Activated CD4-positive, alpha-beta T cell treated with anti-CD3 and anti-CD28 coated beads, Interleukin-2, amount 50 U/mL, for 4 hours (primary cell): ENCODE measurements at regions not wholly inside any gene's neighbourhood (a gene's known extent, or its start where the extent isn't known, plus 50 kb on each side); places are given as distances from the start of the nearest gene placed in this dataset.

ENCODE experiments used
- DNase-seq, 2 experiments: peaks; one replicate each; pipeline ENCODE4 v3.0.0-alpha.2; 2020

DNA sequence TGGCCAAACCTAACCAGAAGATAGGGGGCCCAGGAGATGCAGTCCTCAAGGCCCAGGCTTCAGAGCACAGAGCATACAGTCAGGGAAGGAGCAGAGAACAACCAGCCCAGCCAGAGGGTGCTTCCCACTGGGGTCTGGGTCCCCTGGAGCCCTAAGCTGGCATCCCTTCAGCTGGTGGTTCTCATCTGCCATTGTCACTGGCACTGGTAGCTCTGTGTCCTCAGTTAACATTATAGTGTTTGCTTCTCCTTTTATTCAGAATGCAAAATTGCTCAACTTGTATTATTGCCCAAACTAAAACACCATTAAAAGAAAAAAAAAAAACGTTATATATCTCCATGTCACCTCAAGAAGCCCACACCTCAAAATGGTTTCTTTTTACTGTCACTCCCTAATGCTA is 219.2 kb downstream of the ENC1 start:
- no peak for DNase-seq

DNA sequence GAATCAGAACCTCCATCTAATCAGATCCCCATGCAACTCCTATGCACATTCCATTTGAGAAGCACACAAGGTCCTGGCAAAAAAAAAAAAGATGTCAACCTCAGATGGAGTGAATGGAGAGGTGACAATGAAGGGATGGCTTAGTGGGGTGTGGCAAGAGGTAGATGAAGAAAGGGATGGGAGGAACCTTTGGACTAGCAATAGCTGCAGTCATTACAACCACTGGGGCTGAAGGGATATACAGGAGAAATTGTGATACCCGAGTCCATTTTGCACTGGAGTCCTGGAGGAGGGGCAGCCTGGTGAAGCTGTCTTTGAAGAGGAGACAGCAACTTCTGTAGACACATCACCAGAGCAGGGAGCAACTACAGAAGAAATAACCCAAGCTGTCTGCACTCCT is 219.6 kb downstream of the ENC1 start:
- no peak for DNase-seq

DNA sequence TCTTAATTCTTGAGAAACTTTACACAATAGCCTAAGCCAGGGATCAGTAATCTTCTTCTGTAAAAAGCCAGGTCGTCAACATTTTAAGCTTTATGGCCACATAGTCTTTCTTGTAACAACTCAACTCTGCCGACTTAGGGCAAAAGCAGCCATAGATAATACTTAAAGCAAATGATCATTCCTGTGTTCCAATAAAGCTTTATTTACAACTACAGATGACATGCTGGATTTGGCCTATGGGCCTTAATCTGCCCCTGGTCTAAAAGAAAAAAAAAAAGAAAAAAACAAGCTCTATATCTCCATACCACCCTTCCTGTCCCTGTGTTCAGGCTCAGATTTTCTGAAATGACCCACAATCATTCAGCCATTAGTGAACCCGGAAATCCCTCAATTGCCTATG is 220.3 kb downstream of the ENC1 start:
- no peak for DNase-seq

DNA sequence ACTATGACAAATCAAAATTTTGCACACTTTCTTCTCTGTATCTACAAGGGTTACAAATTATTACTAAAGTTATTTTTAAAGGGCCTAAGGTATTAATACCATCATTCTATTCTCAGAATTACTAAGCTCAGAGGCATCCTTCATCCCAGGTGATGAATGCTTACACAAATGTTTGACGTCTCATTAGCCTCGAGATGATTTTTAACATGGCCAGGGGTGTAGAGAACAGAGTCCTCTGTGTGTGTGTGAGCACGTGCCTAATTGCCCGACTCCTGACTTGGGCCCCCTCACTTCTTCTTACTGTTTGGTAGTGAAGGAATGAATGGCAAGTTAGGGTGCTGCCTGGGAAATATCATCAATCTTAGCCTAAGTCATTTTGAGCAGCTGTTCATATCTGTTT is 221.1 kb downstream of the ENC1 start:
- DNase-seq: no peak

DNA sequence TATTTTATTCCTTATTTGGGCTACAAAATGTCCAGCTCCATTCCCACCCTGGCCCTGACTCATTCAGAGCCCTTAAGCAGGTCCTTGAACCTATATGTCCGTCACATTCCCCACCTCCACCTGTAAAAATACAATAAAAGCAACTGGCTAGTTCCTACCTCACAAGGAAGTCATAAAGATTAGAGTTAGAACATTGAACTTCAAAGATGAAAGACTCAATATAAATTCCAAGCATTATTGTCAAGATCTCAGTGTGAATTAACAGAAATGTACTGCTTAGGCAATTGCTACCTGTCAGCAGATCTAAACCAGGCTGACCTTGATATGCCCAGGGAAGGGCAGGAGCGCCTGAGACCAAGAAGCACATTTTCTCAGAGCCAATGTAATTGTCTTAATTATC is 221.8 kb downstream of the ENC1 start:
- no peak for DNase-seq

DNA sequence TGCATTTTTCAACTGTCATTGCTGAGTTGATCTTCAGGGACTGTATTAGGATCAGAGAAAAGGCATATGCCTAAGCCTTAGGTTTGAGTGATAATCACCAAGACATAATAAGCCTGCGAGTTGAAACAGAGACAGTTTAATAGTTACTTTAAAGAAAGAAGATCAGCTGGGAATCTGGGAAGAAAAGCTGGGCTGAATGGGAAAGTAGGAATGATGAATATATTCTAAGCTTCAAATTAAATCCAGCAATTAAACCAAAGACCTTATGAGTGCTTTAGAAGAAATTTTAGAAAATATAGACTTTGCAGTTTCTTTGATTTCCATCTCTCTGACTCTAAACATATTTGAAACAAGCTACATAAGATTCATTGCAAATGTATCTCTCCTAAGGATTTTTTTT is 222.3 kb downstream of the ENC1 start:
- DNase-seq: no peak

DNA sequence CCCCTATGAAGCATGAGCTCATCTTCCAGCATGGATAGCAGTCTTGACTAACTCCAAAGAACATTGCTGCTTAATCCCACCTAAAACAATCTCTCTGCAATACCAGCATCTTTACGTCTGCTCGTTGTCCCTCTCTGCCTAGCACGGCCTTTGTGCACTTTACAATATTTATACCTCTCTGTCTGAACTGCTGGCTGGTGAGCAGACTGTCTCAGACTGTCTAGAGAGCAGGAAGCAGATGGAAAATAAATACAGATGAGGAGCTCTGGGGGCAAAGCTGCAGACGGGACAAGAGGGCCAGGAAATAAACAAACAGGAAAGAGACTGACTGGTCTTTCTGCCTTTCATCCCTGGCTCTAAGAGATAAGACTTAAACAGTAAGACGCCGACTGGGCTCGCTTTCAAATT is 224.8 kb downstream of the ENC1 start:
- DNase-seq: no peak

DNA sequence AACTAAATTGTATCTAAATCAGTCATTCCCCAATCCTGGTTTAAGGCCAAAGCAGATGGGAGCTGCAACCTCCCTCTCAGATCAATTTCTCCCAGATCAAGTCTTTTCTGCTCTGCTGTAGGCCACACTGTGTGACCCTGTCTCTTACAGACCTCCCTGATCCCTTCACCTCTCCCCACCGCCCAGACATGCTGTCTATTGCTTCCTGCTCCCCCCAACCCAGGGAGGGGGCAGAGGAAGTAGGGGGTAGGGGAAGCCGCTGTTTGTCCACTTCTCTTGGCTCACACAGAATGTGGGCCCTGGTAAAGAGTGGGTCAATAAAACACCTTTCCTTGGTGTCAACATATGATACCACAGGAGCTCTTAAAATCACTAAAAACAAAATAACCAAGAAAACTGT is 226.3 kb downstream of the ENC1 start:
- DNase-seq: no peak

DNA sequence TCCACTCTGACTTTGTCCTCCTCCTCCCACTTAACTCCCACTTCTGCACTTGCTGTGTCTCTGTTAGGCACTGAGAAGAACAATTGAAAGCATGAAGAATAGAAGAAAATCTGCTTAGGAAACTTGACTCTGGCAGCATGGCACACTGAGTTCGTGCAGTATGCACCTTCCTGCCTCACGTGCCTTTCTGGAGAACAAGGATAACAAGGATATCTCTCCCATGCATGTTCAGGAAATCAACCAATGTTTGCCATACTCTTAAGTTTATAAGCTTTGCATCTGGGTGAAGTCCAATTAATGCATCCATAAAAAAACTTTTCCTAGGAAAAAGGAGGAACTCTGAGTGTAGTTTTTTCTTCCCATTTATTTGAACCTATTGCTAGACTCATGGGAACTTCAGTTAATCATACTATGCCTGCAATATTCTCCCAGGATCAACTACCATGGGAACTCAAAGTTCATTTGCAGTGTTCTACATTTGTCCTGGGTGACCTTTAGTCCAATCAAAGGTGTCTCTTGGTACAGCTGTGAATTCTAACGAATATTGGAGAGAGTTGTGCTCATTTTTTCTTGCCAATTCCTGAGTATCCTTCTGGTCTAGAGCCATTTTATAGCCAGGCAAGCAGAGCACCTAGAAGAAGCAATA is 227.0 kb downstream of the ENC1 start:
- no peak for DNase-seq

DNA sequence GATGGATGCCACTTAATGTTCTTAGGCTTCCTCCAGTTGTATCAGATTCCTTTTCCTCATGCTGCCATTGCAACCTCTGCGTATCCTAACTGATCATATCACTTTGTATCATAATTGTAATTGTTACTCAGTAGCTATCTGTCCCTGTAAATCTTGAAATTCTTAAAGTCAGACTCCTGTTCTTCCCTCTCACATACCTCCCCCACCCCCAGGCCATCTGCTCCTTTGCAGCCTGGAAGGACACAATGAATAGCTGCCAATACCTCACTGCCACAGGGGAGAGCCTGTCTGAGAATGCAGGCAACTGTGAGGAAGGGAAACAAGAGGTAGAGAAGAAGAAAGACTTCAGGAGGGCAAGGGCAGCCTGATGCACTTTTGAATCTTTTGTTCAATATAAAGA is 228.5 kb downstream of the ENC1 start:
- no peak for DNase-seq

DNA sequence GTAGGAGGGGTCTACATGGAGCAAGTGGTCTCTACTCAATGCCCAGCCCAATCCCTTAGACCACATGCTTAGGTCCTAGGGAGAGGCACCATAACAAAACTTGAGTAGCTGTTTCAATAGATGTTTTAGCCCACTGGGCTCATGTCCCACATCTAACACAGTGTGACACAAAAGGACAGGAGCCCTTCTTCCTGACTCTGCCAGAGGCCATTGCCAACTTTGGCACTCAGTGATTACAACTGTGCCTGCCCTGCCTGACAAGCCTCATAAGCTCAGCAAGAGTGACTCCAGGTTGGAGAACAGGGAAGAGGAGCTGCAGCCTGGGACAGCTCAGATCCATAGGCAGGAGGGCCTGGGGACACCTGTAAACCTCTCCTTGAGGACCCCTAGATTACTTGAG is 230.8 kb downstream of the ENC1 start:
- DNase-seq: no peak

DNA sequence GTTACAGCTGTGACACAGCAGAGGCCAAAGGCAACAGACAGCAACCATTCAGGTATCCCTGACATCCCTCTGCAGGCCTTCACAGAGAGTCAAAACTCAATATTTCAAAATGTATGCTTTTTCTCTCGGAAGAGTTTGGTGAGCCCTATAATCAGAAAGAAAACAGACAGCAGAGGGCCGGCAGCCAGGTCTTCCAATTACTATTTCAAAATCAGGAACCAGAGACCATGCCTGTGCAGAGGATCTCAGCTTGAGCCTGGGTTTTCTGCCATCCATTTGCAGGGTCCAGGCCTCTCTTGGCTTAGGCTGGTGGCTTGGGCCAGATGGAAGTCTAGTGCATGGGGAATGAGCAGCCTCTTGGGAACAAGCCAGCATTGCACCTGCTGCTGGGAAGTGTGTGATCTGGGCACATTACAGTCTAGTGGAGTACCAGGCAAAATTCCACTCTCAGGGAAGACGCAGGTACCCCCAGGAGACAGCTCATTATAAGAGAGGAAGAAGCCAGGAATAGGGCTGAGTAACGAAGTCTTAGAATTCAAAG is 231.3 kb downstream of the ENC1 start:
- no peak for DNase-seq

DNA sequence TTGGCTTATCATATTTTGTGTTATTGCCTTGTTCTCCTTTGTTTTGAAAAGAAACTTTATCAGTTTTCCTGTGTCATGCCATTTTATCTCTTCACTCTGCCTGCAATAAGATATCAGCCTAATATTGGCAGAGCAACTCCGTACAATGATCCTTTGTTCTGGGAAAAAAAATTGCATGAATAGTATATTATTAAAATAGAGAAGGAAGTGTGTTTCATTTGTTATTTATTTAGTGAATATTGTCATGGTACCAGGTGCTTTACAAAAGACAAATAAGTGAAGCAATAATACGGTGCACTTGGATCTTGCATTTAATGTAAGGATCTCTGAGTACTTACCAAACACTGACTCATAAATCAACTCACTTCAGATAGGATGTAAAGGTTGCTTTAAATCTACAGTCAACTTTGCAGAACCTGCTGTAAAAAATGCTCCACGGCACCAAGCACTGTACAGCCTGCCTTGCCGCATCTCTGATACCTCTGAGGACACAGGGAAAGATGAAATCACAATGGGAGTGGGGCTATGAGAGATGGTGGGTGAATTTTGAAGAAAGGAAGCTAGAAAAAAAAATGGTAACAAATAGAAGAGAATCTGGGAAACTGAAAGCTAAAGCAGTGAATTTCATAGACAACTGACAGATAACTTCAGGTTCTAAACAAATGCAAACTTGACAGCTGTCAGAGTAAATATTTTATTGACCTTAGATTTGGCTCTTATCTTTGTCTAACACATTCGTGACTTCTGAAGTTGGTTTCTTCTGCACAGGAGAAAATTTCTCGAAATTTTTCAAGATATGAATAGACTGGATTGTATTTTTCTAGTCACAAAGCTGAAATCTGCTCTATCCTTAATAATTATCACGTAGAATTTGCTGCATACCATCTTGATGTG is 232.1 kb downstream of the ENC1 start:
- DNase-seq: no peak

DNA sequence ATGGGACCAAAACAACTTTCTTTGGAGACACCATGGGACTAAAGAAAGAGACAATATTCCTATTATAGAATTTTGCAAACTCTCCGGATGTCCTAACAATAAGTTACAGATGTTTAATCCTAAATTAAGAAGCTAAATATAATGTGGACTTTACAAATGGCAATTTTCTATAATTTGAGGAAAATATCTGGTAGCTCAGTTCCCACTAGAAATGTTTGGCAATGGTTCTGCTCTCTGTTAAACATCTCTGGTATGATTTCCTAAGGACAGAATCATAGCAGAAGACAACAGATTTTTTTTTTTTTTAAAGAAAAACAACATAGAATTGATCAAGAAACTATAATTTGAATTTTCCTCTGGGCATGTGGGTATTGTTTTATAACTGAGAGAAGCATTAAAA is 232.8 kb downstream of the ENC1 start:
- DNase-seq: no peak

DNA sequence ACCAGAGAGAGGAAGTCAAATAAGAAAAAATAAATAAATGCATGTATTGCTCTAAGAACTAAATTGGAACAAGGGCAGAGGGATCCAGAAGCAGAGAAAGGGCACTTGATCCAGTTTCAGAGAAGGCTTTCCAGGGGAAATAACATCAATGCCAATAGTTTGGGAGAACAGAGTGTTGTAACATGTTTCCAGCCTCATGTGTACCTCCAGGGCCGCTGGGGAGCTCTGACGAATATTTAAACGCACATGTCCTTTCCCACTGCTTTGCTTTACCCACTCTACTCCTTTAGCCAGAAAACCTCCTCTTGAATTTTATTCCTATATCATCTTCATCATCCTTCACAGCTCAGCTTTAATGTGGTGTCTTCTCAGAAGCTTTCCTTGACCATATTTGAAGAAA is 233.7 kb downstream of the ENC1 start:
- DNase-seq: no peak

DNA sequence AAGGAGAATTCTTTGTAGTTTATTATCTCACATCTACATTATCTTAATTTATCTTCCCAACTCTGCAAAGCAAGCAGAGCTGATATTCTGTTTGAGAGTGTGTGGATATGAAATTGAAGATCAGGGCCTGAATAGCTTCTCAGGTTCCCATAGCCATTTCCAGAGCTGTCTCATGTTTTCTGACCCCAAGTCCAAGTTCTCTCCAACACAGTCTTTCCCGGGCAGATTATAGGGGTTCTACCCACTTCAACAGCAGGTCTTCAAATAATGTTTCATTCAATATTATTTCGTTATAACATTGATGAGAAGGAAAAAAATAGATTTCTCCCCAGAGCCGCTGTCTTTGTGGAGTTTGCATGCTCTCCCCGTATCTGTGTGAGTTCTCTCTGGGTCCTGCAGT is 234.9 kb downstream of the ENC1 start:
- no peak for DNase-seq

DNA sequence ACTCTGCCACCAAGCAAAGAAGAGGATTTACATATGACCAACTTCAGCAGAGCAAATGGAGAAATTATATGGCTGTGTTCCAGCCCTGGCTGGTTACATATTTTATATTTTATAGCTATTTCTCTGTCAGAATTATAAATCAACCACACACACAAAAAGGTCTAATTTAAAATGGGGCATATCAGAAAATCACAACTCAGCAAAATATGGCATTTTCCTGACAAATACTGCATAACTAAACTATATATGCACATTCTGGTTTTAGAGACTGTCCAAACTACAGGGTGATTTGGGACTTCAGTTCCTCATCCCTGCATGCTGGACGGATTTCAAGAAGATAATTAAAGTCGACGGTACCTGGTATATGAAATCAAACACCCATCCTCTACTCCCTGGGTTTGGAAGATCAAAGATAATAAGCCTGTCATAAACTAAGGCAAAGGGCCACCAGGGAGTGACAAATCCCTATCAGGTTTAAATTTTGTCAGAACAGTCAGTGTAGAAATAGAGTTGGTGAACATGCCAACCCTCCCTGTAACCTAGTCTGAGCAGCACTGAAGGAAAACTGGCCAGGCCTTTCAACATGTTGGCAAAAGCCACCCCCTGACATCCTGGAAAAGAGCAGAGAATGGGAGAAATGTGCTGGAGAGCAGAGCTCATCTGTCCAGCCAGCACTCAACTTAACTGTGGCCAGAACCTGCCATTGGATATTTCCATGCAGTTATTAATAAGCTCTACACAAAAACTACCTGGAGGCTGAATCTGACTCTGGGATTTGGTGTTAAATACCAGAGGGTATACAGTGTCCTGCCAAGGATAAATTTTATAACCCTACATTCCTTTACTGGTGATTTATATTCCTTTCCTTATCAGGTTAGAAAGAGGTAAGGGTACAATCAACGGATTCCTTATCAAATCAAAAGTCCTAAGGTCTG is 235.7 kb downstream of the ENC1 start:
- no peak for DNase-seq

DNA sequence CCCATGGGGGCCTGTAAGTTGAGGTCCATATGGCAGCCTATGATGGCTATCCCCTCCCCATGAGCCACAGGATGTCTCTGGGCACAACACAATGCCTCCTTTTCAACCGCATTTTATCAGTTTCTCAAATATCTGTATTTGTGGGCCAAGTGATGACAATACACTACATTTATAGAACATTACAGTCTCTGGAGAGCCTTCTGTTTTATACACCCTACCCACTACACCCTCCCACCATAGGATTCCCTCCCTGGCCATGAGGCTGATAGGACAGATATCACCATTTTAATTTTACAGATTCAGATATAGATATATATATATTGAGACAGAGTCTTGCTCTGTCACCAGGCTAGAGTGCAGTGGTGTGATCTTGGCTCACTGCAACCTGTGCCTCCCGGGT is 236.8 kb downstream of the ENC1 start:
- DNase-seq: no peak

DNA sequence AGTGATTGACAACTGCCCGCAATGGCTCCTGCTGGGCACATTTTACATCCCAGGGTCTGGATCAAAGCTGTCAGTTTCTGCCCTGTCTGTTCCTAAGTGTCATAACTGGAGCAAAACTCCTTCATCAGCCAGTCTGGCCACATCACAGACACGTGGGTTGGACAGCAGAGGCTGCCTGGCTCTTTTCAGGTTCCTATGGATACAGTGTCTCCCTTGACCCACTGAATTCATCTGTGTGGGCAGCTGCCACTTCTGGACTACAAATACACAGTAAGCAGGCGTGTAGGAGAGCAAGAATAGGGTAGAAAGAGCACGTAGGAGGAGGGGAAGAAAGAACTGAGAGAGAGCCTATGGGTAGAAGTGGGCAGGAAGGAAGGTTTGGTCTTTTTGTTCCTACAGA is 238.0 kb downstream of the ENC1 start:
- no peak for DNase-seq

DNA sequence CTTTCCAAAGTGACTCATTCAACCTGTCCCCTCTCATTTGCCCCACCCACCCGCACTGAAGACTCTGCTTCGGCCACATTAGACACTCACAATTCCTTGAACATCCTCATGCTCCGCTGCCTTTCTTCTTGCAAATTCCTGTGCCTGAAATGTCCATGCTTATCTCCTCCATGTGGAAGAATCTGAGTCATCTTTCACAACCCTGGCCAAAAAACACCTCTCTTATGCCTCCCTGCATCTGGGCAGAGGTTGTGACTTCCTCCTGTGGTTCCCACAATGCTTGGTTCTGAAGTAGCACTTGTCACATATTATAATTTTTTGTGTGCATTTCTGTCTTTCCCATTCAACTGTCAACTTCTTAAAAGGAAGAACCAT is 238.6 kb downstream of the ENC1 start:
- DNase-seq: no peak

DNA sequence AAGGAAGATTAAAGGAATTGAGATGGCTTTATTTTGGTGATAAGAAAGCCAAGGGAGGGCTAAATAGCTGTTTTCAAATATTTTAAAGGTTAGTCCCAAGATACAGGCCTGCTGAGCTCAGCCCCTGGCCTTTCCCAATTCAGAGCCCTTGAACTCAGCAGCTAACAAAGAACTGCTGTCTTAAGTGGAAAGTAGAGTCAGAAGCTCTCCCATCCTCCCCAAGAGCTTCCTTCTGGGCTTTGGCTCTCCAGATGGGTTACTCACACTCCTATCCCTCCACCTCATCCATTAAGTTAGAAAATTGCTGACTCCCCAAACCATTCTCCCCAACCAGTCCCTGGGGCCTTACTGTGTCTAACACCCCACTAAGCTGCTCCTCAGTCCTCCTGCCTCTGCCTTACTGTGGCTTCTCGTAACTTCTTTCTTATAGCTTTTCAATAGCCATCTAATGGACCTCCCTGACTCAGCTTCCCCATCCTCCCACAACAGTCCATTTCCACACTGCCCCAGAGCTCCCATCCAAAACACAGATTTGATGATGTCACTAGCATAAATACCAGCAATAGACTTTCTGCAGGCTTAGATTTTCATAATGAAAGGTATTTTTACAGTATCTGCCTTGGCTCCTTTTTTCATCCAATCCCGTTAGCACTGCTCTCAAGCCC is 239.1 kb downstream of the ENC1 start:
- no peak for DNase-seq

DNA sequence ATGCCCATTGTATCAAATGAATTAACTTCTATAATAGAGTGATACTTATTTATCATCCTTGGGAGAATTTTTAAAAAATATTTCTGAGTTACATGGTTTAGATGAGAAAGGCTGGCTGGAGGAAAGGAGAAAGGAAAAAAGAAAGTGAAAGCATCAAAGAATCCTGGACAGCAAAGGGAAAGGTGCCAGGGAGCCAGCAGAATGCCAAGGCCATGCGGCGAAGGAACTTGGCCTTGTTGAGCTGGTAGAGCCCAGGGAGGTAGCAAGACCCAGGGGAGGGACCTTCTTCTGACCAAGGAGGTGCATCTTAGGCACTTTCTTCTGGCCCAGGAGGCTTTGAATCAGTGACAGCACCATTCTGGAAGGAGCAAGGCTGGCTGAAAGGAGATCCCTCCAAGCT is 240.5 kb downstream of the ENC1 start:
- no peak for DNase-seq
